ENCODE measurements at regions not wholly inside any gene's neighbourhood (a gene's known extent, or its start where the extent isn't known, plus 50 kb on each side); places are given as distances from the start of the nearest gene placed in this dataset.

DNA sequence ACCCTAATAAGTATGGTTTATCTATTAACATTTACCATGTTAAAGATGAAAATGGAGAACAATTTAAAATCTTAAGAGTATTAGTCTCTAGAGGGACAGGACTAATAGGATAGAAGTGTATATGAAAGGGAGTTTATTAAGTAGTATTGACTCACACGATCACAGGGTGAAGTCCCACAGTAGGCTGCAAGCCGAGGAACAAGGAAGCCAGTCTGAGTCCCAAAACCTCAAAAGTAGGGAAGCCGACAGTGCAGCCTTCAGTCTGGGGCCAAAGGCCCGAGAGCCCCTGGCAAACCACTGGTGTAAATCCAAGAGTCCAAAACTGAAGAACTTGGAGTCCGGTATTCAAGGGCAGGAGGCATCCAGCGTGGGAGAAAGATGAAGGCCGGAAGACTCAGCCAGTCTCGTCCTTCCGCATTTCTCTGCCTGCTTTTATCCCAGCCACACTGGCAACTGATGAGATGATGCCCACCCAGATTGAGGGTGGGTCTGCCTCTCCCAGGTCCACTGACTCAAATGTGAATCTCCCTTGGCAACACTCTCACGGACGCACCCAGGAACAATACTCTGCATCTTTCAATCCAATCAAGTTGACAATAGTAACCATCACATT lies 140.8 kb upstream of the FAM20C start (continued):
- TF ChIP-seq KDM4A (IDR thresholded peaks at IDR 0.05; ENCODE audit: low read depth, low read length, severe bottlenecking) (no peak), SP4 (IDR thresholded peaks at IDR 0.05; ENCODE audit: low read length) (no peak)

Measured in H1 (cell line).